Fibroblast of peridontal ligament (primary cell): ENCODE measurements at regions not wholly inside any gene's neighbourhood (a gene's known extent, or its start where the extent isn't known, plus 50 kb on each side); places are given as distances from the start of the nearest gene placed in this dataset.

Source experiments
- DNase-seq: peaks from one replicate; pipeline ENCODE4 v3.0.0-alpha.2; 2010; ENCODE audit errors: extremely low read depth

GRCh38 chr1:87781554-87781953 is 452.9 kb downstream of the LMO4 start:
- no peak for DNase-seq

- DNase-seq, result no peak
These were observed 454.6 kb downstream of the LMO4 start for GRCh38 chr1:87783315-87783714.

DNA sequence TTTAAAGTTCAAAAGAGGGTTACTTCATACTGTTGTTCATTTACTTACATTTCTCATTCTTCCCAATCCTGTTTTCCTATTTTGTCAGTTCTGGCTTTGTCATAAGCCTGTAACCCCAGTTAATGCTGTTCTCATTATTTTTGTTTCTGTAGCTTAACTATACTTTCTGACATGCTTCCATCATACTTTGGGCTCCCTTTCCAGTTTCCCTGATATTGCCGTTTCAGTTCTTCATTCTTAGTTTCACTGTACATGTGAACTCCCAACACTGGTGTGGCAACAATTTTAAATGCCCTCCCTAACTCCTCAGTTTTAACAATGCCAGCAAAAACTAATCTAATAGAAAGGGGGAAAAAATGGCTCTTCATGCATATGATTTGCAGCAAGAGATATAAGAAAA is 456.7 kb downstream of the LMO4 start:
- no peak for DNase-seq

DNA sequence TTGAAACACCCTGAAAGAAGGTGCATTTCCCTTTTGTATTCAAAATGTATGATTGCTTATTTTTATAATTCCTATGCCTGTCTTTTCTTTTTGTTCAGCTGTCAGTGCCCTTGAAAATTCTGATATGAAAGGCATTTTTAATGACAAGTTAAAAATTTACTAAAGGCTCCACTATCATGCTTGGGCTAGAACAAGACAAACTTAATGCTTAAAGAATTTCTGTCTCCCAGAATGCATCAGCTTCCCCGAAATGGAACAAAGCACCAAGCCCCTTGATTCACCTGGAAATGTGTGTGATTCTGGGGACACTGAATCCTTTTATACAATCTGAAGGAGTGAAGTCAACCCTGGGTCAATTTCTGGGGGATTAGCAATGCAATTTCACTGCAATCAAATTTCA is 457.5 kb downstream of the LMO4 start:
- no peak for DNase-seq

DNA sequence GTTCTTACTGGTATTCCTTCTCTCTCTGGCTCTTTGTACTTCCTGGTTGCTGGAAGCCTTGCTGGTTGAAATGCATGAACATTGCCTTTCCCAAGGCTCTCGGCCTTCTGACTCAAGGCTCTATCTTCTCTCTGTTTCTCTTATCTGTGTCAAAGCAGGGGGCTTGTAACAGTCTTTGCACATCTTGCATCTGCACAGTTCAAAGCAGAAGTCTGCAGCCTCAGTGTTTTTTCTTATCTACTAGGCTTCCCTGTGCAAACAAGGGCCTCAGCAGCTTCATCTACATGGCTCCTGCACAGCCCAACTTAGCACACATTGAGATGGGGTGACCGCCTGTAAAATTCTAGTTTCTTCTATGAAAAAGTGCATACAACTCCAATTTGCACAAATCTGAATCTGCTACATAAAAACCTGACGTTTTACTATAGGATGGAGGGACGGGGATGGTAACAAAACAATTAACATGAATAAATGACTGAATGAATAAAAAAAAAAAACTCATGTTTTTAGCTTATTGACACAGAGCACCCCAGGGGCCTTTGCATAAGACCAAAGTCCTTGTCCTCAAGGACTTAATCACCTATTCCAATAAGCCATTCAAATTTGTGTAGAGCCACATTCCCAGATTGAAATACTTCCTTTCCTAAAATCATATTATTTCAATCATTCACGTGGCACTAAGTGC is 458.3 kb downstream of the LMO4 start:
- no peak for DNase-seq

DNA sequence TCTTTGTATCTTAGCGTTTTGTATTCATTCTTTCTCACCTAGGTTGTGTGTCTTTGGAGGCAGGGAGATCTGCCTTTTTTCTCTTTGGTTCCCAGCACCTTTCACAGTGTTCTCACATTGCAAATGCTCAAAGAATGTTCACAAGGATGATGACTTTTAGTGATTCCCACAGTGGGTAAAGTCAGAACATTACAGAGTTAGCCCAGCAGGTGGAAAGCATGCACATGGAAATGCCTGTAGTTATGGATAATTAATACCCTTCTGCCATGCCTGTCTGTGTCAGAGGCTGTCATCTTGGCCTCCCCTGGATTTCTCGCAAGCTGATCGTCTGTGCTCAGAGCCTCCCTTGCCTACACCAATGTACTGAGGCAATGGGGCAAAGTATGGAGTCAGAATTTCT is 458.9 kb downstream of the LMO4 start:
- DNase-seq, result no peak

DNA sequence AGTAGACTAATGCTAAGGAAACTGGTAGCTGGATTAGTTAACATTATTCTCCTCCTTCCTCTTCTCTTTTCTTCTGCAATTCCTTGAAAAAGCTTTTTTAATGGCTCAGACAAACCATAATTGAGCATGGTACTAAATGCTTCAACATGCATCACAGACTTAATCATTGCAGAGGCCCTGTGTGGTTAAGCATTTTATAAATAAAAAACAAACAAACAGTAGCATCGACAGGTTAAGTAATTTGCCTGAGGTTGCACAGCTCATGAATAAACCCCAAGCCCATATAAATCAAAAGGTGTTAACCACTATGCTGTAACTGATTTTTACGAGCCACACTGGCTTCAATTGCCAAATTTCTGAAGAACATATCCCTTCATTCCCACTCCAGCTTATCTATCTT is 462.1 kb downstream of the LMO4 start:
- no peak for DNase-seq

- DNase-seq, result no peak
These were observed 463.5 kb downstream of the LMO4 start for GRCh38 chr1:87791931-87792740.

GRCh38 chr1:87794788-87795614 is 466.3 kb downstream of the LMO4 start:
- peak; percentile 4 for DNase-seq

GRCh38 chr1:87795615-87796337 is 467.1 kb downstream of the LMO4 start:
- no peak for DNase-seq

DNA sequence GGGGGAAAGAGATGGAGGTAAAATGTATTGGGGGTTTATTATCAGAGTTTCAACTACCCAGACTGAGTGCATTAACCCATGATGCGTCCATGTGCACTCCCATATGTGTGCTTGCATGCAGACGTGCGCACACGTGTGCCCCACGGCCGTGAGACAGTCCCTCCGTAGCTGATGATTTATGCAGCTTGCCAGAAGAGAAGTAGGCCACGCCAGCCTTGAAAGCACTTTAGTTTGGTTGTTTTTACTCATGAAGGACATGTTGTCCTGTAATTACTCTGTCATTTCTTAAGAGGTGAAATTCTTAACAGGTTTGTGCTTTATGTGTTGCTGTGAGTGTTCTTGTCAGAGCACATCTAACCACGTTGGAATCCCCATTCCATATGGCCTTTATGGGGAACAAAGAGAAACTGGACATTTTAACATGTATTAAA is 467.8 kb downstream of the LMO4 start:
- DNase-seq, result no peak

- DNase-seq, result no peak
These were observed 470.8 kb downstream of the LMO4 start for GRCh38 chr1:87799451-87799850.

DNA sequence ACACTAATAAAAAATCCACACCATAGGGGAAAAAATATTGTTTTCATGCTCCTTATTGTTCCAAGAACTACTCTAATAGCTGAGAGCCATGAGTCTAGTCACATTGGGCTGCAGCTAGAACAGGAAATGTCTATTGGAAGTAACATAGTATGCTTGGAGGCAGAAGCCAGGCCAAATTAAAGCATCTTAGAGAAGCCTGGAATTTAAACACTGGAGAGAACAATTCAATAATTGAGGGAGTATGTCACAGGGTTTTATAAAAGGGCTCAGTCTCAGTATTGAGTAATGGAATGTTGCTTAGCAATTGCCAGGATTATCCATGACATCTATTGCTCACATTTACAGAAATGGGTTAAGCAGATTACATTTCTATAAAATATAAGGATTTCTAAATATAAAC is 471.3 kb downstream of the LMO4 start:
- DNase-seq, result no peak

GRCh38 chr1:87803375-87803774 is 474.7 kb downstream of the LMO4 start:
- DNase-seq, result no peak

DNA sequence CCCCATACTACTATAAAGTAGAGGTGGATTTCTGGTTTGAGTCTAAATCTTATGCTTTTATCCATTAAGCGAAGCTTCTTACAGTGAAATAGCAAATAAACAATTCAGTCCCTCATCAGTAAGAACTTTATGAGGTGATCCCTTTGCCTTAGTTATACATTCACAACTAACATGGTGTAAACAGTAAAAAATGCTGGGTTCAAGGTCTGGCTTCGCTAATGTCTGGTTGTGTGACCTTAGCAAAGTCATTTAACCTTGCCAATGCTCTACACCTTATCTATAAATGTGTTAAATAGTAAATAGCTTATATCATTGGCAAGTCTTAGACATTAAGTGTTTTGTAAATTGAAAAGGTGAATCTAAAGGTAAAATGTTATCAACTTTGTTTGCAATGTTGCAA is 475.4 kb downstream of the LMO4 start:
- no peak for DNase-seq

- DNase-seq, result no peak
These were observed 477.1 kb downstream of the LMO4 start for GRCh38 chr1:87805666-87806378.

- no peak for DNase-seq
These were observed 477.9 kb downstream of the LMO4 start for GRCh38 chr1:87806379-87807094.

- no peak for DNase-seq
These were observed 481.5 kb downstream of the LMO4 start for GRCh38 chr1:87810166-87810565.

GRCh38 chr1:87812871-87813577 is 484.3 kb downstream of the LMO4 start:
- DNase-seq, result no peak

DNA sequence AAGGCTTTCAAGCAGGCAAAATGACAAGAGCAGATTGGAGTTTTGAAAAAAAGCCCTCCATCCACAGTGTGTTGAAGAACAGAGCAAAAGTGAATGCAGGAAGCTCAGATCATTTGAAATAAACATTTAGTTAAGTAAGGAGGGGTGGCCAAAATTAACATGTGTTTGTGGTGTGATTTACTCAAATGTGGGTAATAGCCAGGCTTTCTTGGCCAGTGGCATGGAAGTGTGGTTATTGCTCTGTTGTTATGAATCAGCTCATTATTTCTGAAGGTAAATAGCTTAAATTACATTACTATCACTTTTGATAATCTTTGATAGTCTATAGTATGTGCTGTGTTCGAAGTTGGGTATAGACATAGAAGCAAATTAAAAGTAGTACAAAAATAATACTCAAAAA is 485.9 kb downstream of the LMO4 start:
- no peak for DNase-seq
